Prostate gland (tissue), 2 donors: ENCODE measurements at regions not wholly inside any gene's neighbourhood (a gene's known extent, or its start where the extent isn't known, plus 50 kb on each side); places are given as distances from the start of the nearest gene placed in this dataset.

Experiments used
- POLR2AphosphoS5 ChIP-seq: sonication (generic); formaldehyde crosslinking; IDR thresholded peaks from one replicate; pipeline ENCODE4 v1.6.1; 2017; ENCODE audit warnings: antibody characterized with exemption
- TF ChIP-seq, protein P1 (sequence below), 4 experiments: fragments of 200-600 bp in 2 of 4; fragments of 450-650 bp in 2 of 4; sonication (generic) in 2 of 4; IDR thresholded peaks; 1 replicate in 3 of 4; 2 replicates in 1 of 4; pipeline ENCODE4 v1.5.1; 2016 to 2019; ENCODE audit warnings: antibody characterized with exemption in 4 of 4, mild to moderate bottlenecking in 2 of 4, moderate library complexity in 2 of 4

DNA sequence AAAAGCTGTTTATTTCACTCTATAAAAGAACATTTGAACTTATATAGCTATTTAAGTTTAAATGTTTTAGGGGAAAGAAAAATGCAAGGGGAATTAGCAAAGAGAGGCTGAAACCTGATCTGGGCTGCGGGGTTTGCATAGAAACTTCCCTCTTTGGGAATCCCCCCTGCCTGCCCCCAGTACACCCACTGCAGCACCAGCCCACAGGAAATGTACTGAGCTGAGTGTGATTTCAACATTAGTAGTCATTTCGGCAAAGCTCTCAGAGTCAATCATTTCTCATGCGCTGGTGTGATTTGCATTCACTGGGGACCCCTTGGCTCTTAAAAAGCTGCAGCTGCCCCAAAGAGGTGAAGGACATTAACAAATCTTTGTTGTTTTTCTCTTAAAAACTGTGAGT lies 859.4 kb downstream of the MAFB start:
- TF ChIP-seq, protein P1, sequence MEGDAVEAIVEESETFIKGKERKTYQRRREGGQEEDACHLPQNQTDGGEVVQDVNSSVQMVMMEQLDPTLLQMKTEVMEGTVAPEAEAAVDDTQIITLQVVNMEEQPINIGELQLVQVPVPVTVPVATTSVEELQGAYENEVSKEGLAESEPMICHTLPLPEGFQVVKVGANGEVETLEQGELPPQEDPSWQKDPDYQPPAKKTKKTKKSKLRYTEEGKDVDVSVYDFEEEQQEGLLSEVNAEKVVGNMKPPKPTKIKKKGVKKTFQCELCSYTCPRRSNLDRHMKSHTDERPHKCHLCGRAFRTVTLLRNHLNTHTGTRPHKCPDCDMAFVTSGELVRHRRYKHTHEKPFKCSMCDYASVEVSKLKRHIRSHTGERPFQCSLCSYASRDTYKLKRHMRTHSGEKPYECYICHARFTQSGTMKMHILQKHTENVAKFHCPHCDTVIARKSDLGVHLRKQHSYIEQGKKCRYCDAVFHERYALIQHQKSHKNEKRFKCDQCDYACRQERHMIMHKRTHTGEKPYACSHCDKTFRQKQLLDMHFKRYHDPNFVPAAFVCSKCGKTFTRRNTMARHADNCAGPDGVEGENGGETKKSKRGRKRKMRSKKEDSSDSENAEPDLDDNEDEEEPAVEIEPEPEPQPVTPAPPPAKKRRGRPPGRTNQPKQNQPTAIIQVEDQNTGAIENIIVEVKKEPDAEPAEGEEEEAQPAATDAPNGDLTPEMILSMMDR (IDR thresholded peaks at IDR 0.05), result no peak
- TF ChIP-seq POLR2AphosphoS5, result no peak
